Tibial nerve (tissue), 4 donors: ENCODE measurements at regions not wholly inside any gene's neighbourhood (a gene's known extent, or its start where the extent isn't known, plus 50 kb on each side); places are given as distances from the start of the nearest gene placed in this dataset.

Source experiments
- CTCF ChIP-seq, 5 experiments: fragments of 200-600 bp in 3 of 5; fragments of 450-650 bp in 2 of 5; sonication (generic) in 3 of 5; IDR thresholded peaks; one replicate each; pipeline ENCODE4 v1.5.1; 2016 to 2019; ENCODE audit warnings: antibody characterized with exemption in 5 of 5, mild to moderate bottlenecking in 3 of 5, moderate library complexity in 2 of 5
- EP300 ChIP-seq, 2 donors: sonication (generic); formaldehyde crosslinking; IDR thresholded peaks; one replicate each; pipeline ENCODE4 v1.6.1; 2017; ENCODE audit warnings: antibody characterized with exemption in 2 of 2, mild to moderate bottlenecking in 1 of 2
- POLR2A ChIP-seq, 2 donors: fragments of 450-650 bp; IDR thresholded peaks; one replicate each; pipeline ENCODE4 v1.6.1; 2017; ENCODE audit warnings: antibody characterized with exemption in 2 of 2, mild to moderate bottlenecking in 2 of 2, moderate library complexity in 2 of 2

GRCh38 chr6:8814440-8815000 lies 379.2 kb upstream of the SLC35B3 start:
- no peak for TF ChIP-seq POLR2A (IDR thresholded peaks at IDR 0.05)
- TF ChIP-seq CTCF (IDR thresholded peaks at IDR 0.05), result no peak
- no peak for TF ChIP-seq EP300 (IDR thresholded peaks at IDR 0.05)
